Prostate gland (tissue), 2 donors: ENCODE measurements at regions not wholly inside any gene's neighbourhood (a gene's known extent, or its start where the extent isn't known, plus 50 kb on each side); places are given as distances from the start of the nearest gene placed in this dataset.
"Not testable (repeated sequence)": the region's sequence is repeated elsewhere in the genome, so short reads cannot be mapped to it uniquely, and the experiment has no call there.

Experiments used
- DNase-seq: peaks from one replicate; pipeline ENCODE4 v3.0.0-alpha.2; 2019; ENCODE audit warnings: low spot score
- H3K27ac ChIP-seq, 2 donors: fragments of 200-600 bp; sonication (generic); 2 replicates each; pipeline ENCODE4 v1.5.1; 2017 to 2019
- H3K27me3 ChIP-seq: fragments of 200-600 bp; sonication (generic); replicated peaks from 2 replicates; pipeline ENCODE4 v1.5.1; 2019; ENCODE audit not compliant: insufficient read depth
- H3K36me3 ChIP-seq, 2 donors: fragments of 200-600 bp; sonication (generic); 1 replicate in 1 of 2; 2 replicates in 1 of 2; pipeline versions ENCODE4 v1.5.1 to v1.8.1; 2017 to 2019
- H3K4me1 ChIP-seq: fragments of 200-600 bp; sonication (generic); replicated peaks from 2 replicates; pipeline ENCODE4 v1.5.1; 2019
- H3K4me3 ChIP-seq, 2 donors: fragments of 200-600 bp; sonication (generic); 2 replicates each; pipeline ENCODE4 v1.5.1; 2017 to 2019
- H3K9me3 ChIP-seq: fragments of 200-600 bp; sonication (generic); 2 replicates; pipeline ENCODE4 v1.5.1; 2017
- POLR2A ChIP-seq: fragments of 450-650 bp; IDR thresholded peaks from one replicate; pipeline ENCODE4 v1.6.1; 2016; ENCODE audit warnings: antibody characterized with exemption, mild to moderate bottlenecking
- POLR2AphosphoS5 ChIP-seq: sonication (generic); formaldehyde crosslinking; IDR thresholded peaks from one replicate; pipeline ENCODE4 v1.6.1; 2017; ENCODE audit warnings: antibody characterized with exemption
- WGBS: methylation state at CpG from one replicate; pipeline ENCODE4 v1.1.5; 2018; 5-methylcytosine and 5-hydroxymethylcytosine counted together
- intact Hi-C: fragments of 100-400 bp; cut with DNase I; formaldehyde crosslinking; loops from one replicate; pipeline ENCODE4 v1.14.2; 2022
- TF ChIP-seq, protein P1 (sequence below), 4 experiments: fragments of 200-600 bp in 2 of 4; fragments of 450-650 bp in 2 of 4; sonication (generic) in 2 of 4; IDR thresholded peaks; 1 replicate in 3 of 4; 2 replicates in 1 of 4; pipeline ENCODE4 v1.5.1; 2016 to 2019; ENCODE audit warnings: antibody characterized with exemption in 4 of 4, mild to moderate bottlenecking in 2 of 4, moderate library complexity in 2 of 4

DNA sequence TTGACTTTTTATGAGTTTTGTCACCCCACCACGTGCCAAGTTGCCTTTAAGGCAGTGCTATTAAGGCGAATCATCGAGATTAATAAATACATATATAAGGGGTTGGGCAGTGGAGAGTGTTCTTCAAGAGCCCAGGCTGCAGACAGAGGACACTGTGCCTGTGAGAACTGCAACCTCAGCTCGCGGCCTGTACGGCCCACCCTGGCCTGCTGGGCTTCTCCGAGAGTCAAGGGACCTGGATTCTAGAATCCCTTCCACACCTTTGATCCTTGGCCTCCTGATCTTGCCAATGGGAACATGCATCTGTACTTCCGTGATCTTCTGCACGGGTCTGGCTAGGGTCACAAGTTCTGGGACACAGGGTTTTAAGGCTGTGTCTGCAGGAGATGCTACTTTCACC lies 54.5 kb downstream of the IRX5 start:
- Histone ChIP-seq H3K27me3 (no peaks in the 10 kb centered on the region), H3K9me3 (no peaks in the 10 kb centered on the region), H3K27ac (no peak overlapping the region), H3K4me3 (no peak overlapping the region), H3K4me1 (no peaks in the 10 kb centered on the region), H3K36me3 (no peaks in the 10 kb centered on the region)
- WGBS: 75% methylated on average over 9 of the region's 9 CpGs
- no peak for DNase-seq
- intact Hi-C loops: no loop called here
- TF ChIP-seq POLR2AphosphoS5 (no peak), POLR2A (no peak)
- TF ChIP-seq, protein P1, sequence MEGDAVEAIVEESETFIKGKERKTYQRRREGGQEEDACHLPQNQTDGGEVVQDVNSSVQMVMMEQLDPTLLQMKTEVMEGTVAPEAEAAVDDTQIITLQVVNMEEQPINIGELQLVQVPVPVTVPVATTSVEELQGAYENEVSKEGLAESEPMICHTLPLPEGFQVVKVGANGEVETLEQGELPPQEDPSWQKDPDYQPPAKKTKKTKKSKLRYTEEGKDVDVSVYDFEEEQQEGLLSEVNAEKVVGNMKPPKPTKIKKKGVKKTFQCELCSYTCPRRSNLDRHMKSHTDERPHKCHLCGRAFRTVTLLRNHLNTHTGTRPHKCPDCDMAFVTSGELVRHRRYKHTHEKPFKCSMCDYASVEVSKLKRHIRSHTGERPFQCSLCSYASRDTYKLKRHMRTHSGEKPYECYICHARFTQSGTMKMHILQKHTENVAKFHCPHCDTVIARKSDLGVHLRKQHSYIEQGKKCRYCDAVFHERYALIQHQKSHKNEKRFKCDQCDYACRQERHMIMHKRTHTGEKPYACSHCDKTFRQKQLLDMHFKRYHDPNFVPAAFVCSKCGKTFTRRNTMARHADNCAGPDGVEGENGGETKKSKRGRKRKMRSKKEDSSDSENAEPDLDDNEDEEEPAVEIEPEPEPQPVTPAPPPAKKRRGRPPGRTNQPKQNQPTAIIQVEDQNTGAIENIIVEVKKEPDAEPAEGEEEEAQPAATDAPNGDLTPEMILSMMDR (IDR thresholded peaks at IDR 0.05): no peak

DNA sequence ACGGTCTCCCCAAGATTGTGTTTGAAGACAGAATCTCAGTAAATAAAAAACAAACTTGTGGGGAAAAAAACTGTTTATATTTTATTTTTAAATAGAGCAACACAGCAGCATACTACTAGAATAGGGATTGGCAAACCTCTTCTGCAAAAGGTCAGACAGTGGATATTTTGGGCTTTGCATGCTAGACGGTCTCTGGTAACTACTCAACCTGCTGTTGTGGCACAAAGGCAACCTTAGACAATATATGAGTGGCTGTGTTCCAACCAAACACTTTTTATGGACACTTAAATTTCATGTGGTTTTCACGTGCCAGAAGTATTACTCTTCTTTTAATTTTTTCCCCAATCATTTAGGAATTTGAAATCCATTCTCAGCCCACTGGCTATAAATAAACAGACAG lies 55.0 kb downstream of the IRX5 start:
- TF ChIP-seq, protein P1 (IDR thresholded peaks at IDR 0.05): no peak
- TF ChIP-seq POLR2A (no peak), POLR2AphosphoS5 (no peak)
- Histone ChIP-seq H3K4me3 (no peak overlapping the region), H3K36me3 (no peaks in the 10 kb centered on the region), H3K9me3 (no peaks in the 10 kb centered on the region), H3K4me1 (no peaks in the 10 kb centered on the region), H3K27me3 (no peaks in the 10 kb centered on the region), H3K27ac (no peak overlapping the region)
- DNase-seq: no peak
- WGBS: 63% methylated on average over 3 of the region's 3 CpGs
- intact Hi-C loops: no loop called here

DNA sequence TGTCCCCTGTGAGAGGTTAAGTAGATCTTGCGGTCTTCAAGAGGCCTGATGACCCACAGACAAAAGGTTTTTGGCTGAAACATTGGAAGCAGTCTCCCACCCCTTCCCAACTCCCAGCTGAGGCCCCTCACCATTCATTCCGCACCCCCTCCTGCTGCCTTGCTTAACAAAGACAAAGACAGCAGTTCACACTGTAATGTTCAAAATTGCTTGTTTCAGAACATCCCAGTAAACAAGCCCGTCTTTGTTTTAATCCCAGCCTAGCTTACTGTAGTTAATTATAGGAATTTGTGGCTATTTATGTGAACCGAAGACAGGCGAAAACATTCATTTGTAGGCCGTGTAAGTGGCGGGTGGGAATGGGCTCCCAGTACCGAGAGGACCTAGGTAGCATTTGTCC lies 55.7 kb downstream of the IRX5 start:
- no peak for DNase-seq
- Histone ChIP-seq H3K4me1 (no peaks in the 10 kb centered on the region), H3K9me3 (no peaks in the 10 kb centered on the region), H3K27ac (no peak overlapping the region), H3K36me3 (no peaks in the 10 kb centered on the region), H3K27me3 (no peaks in the 10 kb centered on the region), H3K4me3 (no peak overlapping the region)
- TF ChIP-seq POLR2A (no peak), POLR2AphosphoS5 (no peak)
- TF ChIP-seq, protein P1 (IDR thresholded peaks at IDR 0.05): no peak
- intact Hi-C loops: no loop called here
- 90% methylated on average over 8 of the region's 8 CpGs for WGBS

DNA sequence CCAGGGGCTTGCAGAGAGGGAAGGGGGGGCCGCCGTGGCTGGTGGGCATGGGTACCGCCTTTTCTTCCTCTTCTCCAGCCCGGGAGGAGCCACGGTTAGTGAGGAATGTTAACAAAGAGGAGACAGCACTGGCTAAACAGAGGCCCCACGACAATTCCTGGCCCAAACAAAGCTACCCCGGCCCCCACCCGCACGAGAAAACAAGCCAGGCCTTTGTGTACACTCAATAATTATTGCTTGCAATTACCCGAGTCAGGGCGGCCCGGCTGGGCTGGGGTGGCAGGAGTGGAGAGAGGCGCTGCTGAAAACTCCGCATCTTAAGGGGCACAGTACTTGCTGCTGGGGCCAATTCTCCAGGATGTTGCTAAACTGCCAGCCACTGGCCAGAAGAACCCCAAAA lies 56.4 kb downstream of the IRX5 start:
- 36% methylated on average over 14 of the region's 14 CpGs for WGBS
- Histone ChIP-seq H3K27me3 (no peaks in the 10 kb centered on the region), H3K27ac (no peak overlapping the region), H3K36me3 (no peaks in the 10 kb centered on the region), H3K4me3 (no peak overlapping the region), H3K4me1 (no peaks in the 10 kb centered on the region), H3K9me3 (no peaks in the 10 kb centered on the region)
- TF ChIP-seq POLR2A (no peak), POLR2AphosphoS5 (no peak)
- TF ChIP-seq, protein P1 (IDR thresholded peaks at IDR 0.05): no peak
- intact Hi-C loops: no loop called here
- DNase-seq: no peak

DNA sequence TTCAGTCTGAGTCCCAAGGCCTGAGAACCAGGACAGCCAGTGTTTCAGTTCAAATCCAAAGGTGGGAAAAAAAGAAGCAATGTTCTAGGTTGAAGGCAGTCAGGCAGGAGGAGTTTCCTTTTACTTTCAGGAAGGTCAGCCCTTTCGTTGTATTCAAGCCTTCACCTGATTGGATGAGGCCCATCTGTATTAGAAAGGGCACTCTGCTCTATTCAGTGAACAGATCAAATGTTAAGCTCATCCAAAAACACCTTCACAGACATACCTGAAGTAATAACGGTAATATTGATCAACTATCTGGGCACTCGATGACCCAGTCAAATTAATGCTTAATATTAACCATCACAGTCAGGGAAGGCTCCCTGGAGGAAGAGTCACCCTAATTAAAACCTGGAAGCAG lies 60.9 kb downstream of the IRX5 start:
- TF ChIP-seq POLR2AphosphoS5 (no peak), POLR2A (no peak)
- TF ChIP-seq, protein P1 (IDR thresholded peaks at IDR 0.05): no peak
- 85% methylated on average over 3 of the region's 3 CpGs for WGBS
- no peak overlapping the region for H3K27ac ChIP-seq
- DNase-seq: no peak
- intact Hi-C loops: no loop called here
- H3K4me1 ChIP-seq: no peaks in the 10 kb centered on the region
- no peaks in the 10 kb centered on the region for H3K9me3 ChIP-seq
- no peak overlapping the region for H3K4me3 ChIP-seq
- no peaks in the 10 kb centered on the region for H3K36me3 ChIP-seq
- H3K27me3 ChIP-seq: no peaks in the 10 kb centered on the region

DNA sequence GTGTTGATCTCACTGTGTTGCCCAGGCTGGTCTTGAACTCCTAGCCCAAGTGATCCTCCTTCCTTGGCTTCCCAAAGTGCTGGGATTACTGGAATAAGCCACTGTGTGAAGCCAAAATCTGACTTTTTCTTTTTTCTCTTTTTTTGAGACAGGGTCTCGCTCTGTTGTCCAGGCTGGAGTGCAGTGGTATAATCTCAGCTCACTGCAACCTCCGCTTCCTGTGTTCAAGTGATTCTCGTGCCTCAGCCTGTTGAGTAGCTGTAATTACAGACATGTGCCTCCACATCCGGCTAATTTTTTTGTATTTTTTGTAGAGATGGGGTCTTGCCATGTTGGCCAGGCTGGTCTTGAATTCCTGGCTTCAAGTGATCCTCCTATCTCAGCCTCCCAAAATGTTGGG lies 61.3 kb downstream of the IRX5 start:
- H3K4me3 ChIP-seq, H3K4me1 ChIP-seq, H3K9me3 ChIP-seq, H3K27ac ChIP-seq, intact Hi-C loops, H3K36me3 ChIP-seq, H3K27me3 ChIP-seq, DNase-seq: not testable (repeated sequence)
- WGBS: 90% methylated on average over 4 of the region's 4 CpGs
